Neural crest cell (in vitro differentiated cells): ENCODE measurements at regions not wholly inside any gene's neighbourhood (a gene's known extent, or its start where the extent isn't known, plus 50 kb on each side); places are given as distances from the start of the nearest gene placed in this dataset.

ENCODE experiments used
- DNase-seq: peaks from one replicate; pipeline ENCODE4 v3.0.0; 2021; ENCODE audit warnings: low read depth, mixed read lengths, low spot score
- H3K27ac Mint-ChIP-seq: one replicate; pipeline ENCODE4 v1.8.0; 2021; ENCODE audit warnings: mild to moderate bottlenecking, mixed read lengths; ENCODE audit not compliant: unreplicated experiment
- H3K27me3 Mint-ChIP-seq: 2 replicates; pipeline ENCODE4 v1.8.0; 2021; ENCODE audit warnings: low read depth, mild to moderate bottlenecking, mixed read lengths
- H3K36me3 Mint-ChIP-seq: 2 replicates; pipeline ENCODE4 v1.8.0; 2021; ENCODE audit warnings: low read depth, mild to moderate bottlenecking, mixed read lengths
- H3K4me1 Mint-ChIP-seq: 2 replicates; pipeline ENCODE4 v1.8.0; 2021; ENCODE audit warnings: mixed read lengths
- H3K4me3 Mint-ChIP-seq: one replicate; pipeline ENCODE4 v1.8.0; 2021; ENCODE audit warnings: mild to moderate bottlenecking, mixed read lengths
- H3K9me3 Mint-ChIP-seq: 2 replicates; pipeline ENCODE4 v1.8.0; 2021; ENCODE audit warnings: mixed read lengths
- TF ChIP-seq, protein P1 (sequence below): fragments of 200-600 bp; sonication (generic); conservative IDR thresholded peaks from 2 replicates; pipeline ENCODE4 v1.5.0; 2021; ENCODE audit warnings: antibody characterized with exemption, mild to moderate bottlenecking

DNA sequence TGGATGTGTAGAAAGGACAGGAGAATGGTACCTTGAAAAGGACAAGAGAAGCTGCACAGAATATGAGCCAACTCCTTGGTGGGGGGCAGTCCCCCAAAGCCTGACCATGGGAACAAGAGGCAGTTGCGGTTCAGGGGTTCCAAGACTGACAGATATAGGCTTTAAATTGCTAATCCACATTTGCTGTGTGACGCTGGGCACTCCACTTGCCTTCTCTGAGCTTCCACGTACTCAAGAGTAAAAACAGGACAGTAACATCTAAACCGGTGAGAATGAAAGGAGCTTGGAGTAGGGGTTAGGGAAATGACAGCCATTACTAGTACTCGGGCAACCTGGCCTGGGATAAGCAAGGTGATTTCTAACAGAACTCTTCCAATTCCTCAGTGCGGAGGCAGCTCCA is 57.9 kb upstream of the LRFN2 start:
- peaks cover 27% of the 10 kb centered on the region for H3K4me1 Mint-ChIP-seq
- DNase-seq = no peak
- peaks cover 14% of the 10 kb centered on the region for H3K27me3 Mint-ChIP-seq
- H3K9me3 Mint-ChIP-seq = no peaks in the 10 kb centered on the region
- no peaks in the 10 kb centered on the region for H3K36me3 Mint-ChIP-seq
- no peak overlapping the region for H3K4me3 Mint-ChIP-seq
- TF ChIP-seq, protein P1, sequence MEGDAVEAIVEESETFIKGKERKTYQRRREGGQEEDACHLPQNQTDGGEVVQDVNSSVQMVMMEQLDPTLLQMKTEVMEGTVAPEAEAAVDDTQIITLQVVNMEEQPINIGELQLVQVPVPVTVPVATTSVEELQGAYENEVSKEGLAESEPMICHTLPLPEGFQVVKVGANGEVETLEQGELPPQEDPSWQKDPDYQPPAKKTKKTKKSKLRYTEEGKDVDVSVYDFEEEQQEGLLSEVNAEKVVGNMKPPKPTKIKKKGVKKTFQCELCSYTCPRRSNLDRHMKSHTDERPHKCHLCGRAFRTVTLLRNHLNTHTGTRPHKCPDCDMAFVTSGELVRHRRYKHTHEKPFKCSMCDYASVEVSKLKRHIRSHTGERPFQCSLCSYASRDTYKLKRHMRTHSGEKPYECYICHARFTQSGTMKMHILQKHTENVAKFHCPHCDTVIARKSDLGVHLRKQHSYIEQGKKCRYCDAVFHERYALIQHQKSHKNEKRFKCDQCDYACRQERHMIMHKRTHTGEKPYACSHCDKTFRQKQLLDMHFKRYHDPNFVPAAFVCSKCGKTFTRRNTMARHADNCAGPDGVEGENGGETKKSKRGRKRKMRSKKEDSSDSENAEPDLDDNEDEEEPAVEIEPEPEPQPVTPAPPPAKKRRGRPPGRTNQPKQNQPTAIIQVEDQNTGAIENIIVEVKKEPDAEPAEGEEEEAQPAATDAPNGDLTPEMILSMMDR = no peak
- H3K27ac Mint-ChIP-seq = no peak overlapping the region

DNA sequence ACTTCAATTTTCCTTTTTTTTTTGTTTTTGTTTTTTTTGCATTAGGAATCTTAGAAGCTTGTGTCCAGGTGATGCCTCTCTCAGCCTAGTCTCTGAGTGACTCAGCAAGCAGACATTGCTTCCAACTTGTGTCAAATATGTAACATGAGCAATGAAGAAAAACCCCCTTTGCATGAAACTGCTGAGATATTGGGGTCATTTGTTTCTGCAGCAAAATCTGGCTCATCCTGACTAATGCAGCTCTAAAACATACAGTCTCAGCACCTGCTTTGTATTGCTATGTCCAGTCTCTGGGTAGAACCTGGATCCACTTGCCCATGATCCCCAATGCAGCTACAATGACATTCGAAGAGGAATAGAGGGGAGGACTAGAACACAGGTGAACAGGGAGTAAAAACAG is 55.7 kb upstream of the LRFN2 start:
- TF ChIP-seq, protein P1 = no peak
- no peak overlapping the region for H3K4me3 Mint-ChIP-seq
- peaks cover 21% of the 10 kb centered on the region for H3K4me1 Mint-ChIP-seq
- H3K27ac Mint-ChIP-seq = no peak overlapping the region
- no peaks in the 10 kb centered on the region for H3K36me3 Mint-ChIP-seq
- H3K9me3 Mint-ChIP-seq = no peaks in the 10 kb centered on the region
- DNase-seq = no peak
- H3K27me3 Mint-ChIP-seq = peaks cover 11% of the 10 kb centered on the region

DNA sequence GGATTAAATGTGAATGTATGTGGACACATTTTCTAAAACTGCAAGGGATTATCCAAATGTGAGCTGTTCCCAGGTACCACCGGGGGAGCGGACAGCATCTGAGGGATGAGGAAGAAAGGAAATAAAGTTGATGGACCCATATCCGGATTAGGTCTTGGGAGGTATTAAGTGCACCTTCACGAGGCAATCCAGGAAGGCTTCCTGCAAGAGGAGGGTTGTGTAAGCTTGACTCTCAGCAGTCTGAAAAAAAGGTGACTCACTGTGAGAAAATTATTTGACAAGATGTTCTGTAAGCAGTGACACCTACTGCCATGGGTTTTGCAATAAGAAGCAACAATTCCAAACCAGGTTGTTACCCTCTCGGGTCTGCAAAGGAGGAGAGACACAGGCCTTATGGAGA is 55.0 kb upstream of the LRFN2 start:
- H3K4me1 Mint-ChIP-seq = peaks cover 18% of the 10 kb centered on the region
- H3K27ac Mint-ChIP-seq = no peak overlapping the region
- no peak overlapping the region for H3K4me3 Mint-ChIP-seq
- no peaks in the 10 kb centered on the region for H3K36me3 Mint-ChIP-seq
- TF ChIP-seq, protein P1 = no peak
- no peaks in the 10 kb centered on the region for H3K9me3 Mint-ChIP-seq
- peaks cover 6% of the 10 kb centered on the region for H3K27me3 Mint-ChIP-seq
- DNase-seq = no peak

DNA sequence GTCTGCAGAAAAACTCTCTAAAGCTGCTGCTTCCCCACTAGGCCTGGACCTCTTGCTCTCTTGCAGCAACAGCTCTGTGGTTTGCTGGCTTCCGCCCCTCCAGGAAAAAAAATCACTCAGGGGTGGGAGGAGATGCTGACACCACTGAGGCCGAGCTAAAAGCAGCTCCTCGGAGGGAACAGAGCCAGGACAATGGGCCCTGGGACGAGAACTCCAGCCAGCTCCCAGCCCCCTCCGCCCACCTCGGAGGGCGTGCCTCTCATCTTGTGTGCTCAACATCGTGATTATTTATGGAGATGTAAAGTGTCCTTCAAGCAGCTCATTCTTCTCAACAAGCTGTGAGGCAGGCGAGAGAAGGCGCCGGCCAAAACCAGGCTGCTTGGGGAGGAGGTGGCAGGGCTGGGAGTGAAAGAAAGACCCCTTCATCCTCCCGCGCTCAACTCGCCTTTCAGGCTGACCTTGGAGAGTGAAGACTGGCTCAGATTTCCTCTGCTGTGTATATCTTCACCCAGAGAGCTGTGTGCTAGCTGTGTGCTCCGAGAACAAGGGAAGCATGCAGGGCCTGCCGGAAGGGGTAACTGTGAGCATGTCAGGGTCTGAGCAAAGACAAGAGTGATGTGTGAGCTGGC is 53.5 kb upstream of the LRFN2 start:
- Mint-ChIP-seq H3K27ac (peak overlapping the region; percentile 88), H3K27me3 (no peaks in the 10 kb centered on the region), H3K4me3 (no peak overlapping the region), H3K36me3 (no peaks in the 10 kb centered on the region), H3K9me3 (no peaks in the 10 kb centered on the region), H3K4me1 (peaks cover 18% of the 10 kb centered on the region)
- TF ChIP-seq, protein P1 = no peak
- DNase-seq = peak; percentile 5
